Suprapubic skin (tissue), 3 donors: ENCODE measurements at regions not wholly inside any gene's neighbourhood (a gene's known extent, or its start where the extent isn't known, plus 50 kb on each side); places are given as distances from the start of the nearest gene placed in this dataset.

Experiments
- CTCF ChIP-seq, 2 donors: fragments of 200-600 bp in 1 of 2; fragments of 450-650 bp in 1 of 2; sonication (generic) in 1 of 2; IDR thresholded peaks; one replicate each; pipeline ENCODE4 v1.5.1; 2016 to 2019; ENCODE audit warnings: antibody characterized with exemption in 2 of 2, mild to moderate bottlenecking in 1 of 2, moderate library complexity in 1 of 2
- POLR2AphosphoS5 ChIP-seq, 3 donors: sonication (generic); formaldehyde crosslinking; IDR thresholded peaks; one replicate each; pipeline ENCODE4 v1.6.1; 2017; ENCODE audit warnings: antibody characterized with exemption in 3 of 3

- TF ChIP-seq CTCF (IDR thresholded peaks at IDR 0.05) (no peak), POLR2AphosphoS5 (IDR thresholded peaks at IDR 0.05) (no peak)
Observed at GRCh38 chr5:61767231-61768080, 435.4 kb downstream of the ZSWIM6 start.
